ENCODE measurements at regions not wholly inside any gene's neighbourhood (a gene's known extent, or its start where the extent isn't known, plus 50 kb on each side); places are given as distances from the start of the nearest gene placed in this dataset.

DNA sequence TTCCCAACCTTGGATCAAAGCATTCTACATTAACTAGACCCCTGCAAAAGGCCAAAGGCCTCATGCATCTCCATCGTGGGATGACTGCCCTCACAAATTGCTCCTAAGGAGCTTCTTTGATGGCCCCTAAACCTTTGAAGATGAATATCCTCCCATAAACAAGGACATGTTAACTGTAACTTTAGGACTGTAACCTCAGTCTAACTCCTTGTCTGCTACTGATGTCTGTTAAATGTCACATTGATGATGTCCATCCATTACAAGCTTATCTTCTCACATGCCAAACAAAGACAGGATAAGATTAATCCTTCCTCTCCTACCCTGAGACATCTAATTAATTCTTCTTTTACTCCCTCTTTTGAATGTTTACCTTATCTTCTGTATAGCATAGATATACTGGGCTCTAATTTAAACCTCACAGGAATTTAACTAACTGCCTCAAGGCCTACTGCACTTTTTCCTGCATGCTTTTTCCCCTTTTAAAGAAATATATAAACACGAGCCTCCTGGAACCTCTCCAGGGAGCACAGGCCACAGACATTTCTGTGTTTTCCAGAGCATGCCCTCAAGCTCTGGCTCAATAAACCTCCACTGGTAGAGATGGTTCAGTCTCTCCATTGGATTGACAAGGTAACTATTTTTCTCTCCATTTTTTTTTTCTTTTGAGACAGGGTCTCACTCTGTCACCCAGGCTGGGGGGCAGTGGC is 90.6 kb upstream of the SLC25A48 start:
- H3K56ac ChIP-seq (replicated peaks; ENCODE audit: insufficient read length, low read depth, low read length): no peak overlapping the region
- no peak overlapping the region for H2AFZ ChIP-seq (ENCODE audit: low read length)
- H3K4me1 ChIP-seq (replicated peaks in 1 of 4; ENCODE audit: control insufficient read depth in 3 of 4, insufficient read depth in 4 of 4, low read length in 3 of 4): no peaks in the 10 kb centered on the region
- H2BK120ac ChIP-seq (replicated peaks; ENCODE audit: low read depth, low read length): no peak overlapping the region
- TF ChIP-seq ZNF274 (IDR thresholded peaks at IDR 0.05; ENCODE audit: borderline replicate concordance, extremely low read depth, low read length) (no peak), BACH1 (IDR thresholded peaks at IDR 0.05; ENCODE audit: low read length) (no peak), SIN3A (conservative IDR thresholded peaks at IDR 0.05 in 1 of 2, IDR thresholded peaks at IDR 0.05 in 1 of 2; ENCODE audit: low read depth in 1 of 2, low read length in 2 of 2) (no peak), FOSL1 (IDR thresholded peaks at IDR 0.05; ENCODE audit: insufficient read depth, low read depth, low read length) (no peak), YY1 (IDR thresholded peaks at IDR 0.05; ENCODE audit: low read depth, low read length) (no peak), EZH2 (IDR thresholded peaks at IDR 0.05; ENCODE audit: low read depth, low read length, severe bottlenecking) (no peak), CHD2 (IDR thresholded peaks at IDR 0.05; ENCODE audit: low read length) (no peak), RNF2 (IDR thresholded peaks at IDR 0.05; ENCODE audit: borderline replicate concordance, low read depth, low read length, missing control alignments, poor library complexity, severe bottlenecking) (no peak), SAP30 (IDR thresholded peaks at IDR 0.05; ENCODE audit: insufficient read depth, insufficient replicate concordance, low read length) (no peak), TAF7 (optimal IDR thresholded peaks at IDR 0.05; ENCODE audit: borderline replicate concordance, low read depth, low read length) (no peak)
- TF ChIP-seq, protein P1, sequence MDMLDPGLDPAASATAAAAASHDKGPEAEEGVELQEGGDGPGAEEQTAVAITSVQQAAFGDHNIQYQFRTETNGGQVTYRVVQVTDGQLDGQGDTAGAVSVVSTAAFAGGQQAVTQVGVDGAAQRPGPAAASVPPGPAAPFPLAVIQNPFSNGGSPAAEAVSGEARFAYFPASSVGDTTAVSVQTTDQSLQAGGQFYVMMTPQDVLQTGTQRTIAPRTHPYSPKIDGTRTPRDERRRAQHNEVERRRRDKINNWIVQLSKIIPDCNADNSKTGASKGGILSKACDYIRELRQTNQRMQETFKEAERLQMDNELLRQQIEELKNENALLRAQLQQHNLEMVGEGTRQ (IDR thresholded peaks at IDR 0.05; ENCODE audit: low read length): no peak
- H4K91ac ChIP-seq (replicated peaks; ENCODE audit: insufficient read length, low read length): no peak overlapping the region
- H2BK15ac ChIP-seq (ENCODE audit: low read length): no peak overlapping the region
- H3K9me3 ChIP-seq (ENCODE audit: insufficient read depth in 2 of 2, low read depth in 1 of 2, low read length in 1 of 2): peaks cover 16 to 17% of the 10 kb centered on the region in 2 experiments; a peak in 2 of 4 replicates
- DNase-seq (ENCODE audit: low read depth in 1 of 2, low spot score in 2 of 2) (no peak), FAIRE-seq (no peak)
- H2AK5ac ChIP-seq (ENCODE audit: low read depth, low read length): no peak overlapping the region
- H3K4me3 ChIP-seq (ENCODE audit: extremely low read depth in 1 of 4, insufficient read depth in 2 of 4, low read depth in 3 of 4, low read length in 4 of 4): no peak overlapping the region
- POLR2A ChIA-PET (ENCODE audit: partially characterized antibody): no interaction called here
- H4K8ac ChIP-seq (ENCODE audit: extremely low read depth, insufficient read depth, low read length): no peak overlapping the region
- no peak overlapping the region for H3K4me2 ChIP-seq (ENCODE audit: insufficient read depth in 1 of 2, low read depth in 2 of 2, low read length in 2 of 2)
- no peaks in the 10 kb centered on the region for H3K27me3 ChIP-seq (replicated peaks in 1 of 4; ENCODE audit: control insufficient read depth in 3 of 4, extremely low read depth in 1 of 4, insufficient read depth in 3 of 4, low read length in 3 of 4)
- no peaks in the 10 kb centered on the region for H3K23me2 ChIP-seq (ENCODE audit: low read depth, low read length)
- WGBS, 2 experiments (ENCODE audit: extremely low coverage in 1 of 2, insufficient coverage in 1 of 2, insufficient read length in 1 of 2, insufficient replicate concordance in 2 of 2, low coverage in 1 of 2, low lambda C conversion rate in 2 of 2, missing lambda C conversion rate in 1 of 2): 87% methylated on average over 2 of the region's 2 CpGs; no CpG with 5 or more reads in 1 of the 2 experiments
- no peaks in the 10 kb centered on the region for H4K20me1 ChIP-seq (replicated peaks in 1 of 2; ENCODE audit: control insufficient read depth in 1 of 2, insufficient read depth in 2 of 2, low read length in 2 of 2)
- no peaks in the 10 kb centered on the region for H3K79me1 ChIP-seq (ENCODE audit: low read depth, low read length)
- no peak overlapping the region for H3K18ac ChIP-seq (ENCODE audit: extremely low read depth, low read length)
- no peak overlapping the region for H3K14ac ChIP-seq (ENCODE audit: insufficient read length)
- no peak overlapping the region for H2BK12ac ChIP-seq (ENCODE audit: low read depth, low read length)
- CTCF ChIA-PET (ENCODE audit: partially characterized antibody): interaction anchor here (0.9 to 2.2 kb wide), 3 partner anchors 82 to 138 kb away, joined by 3 to 14 read pairs (median 4); no protein-coding TSS in a partner anchor
- H3K23ac ChIP-seq (ENCODE audit: insufficient read length): no peak overlapping the region
- H3K9ac ChIP-seq (replicated peaks in 1 of 4; ENCODE audit: extremely low read depth in 1 of 4, low read depth in 3 of 4, low read length in 3 of 4): no peak overlapping the region
- H3K36me3 ChIP-seq (ENCODE audit: control insufficient read depth in 2 of 4, insufficient read depth in 4 of 4, low read length in 3 of 4): no peaks in the 10 kb centered on the region
- no peak overlapping the region for H2BK20ac ChIP-seq (ENCODE audit: low read length)
- no peak overlapping the region for H4K5ac ChIP-seq (ENCODE audit: insufficient read length, low read depth, low read length)
- no peaks in the 10 kb centered on the region for H3K79me2 ChIP-seq (ENCODE audit: control insufficient read depth in 1 of 2, insufficient read depth in 2 of 2, low read length in 2 of 2)
- H3K27ac ChIP-seq (ENCODE audit: low read depth, low read length): no peak overlapping the region
- H2BK5ac ChIP-seq (ENCODE audit: low read depth, low read length): no peak overlapping the region
- H3K4ac ChIP-seq (replicated peaks; ENCODE audit: insufficient read length, low read depth, low read length): no peak overlapping the region

Data from H1 (cell line).